ENCODE measurements at regions not wholly inside any gene's neighbourhood (a gene's known extent, or its start where the extent isn't known, plus 50 kb on each side); places are given as distances from the start of the nearest gene placed in this dataset.

- H3K4me1 ChIP-seq (ENCODE audit: control insufficient read depth in 1 of 2, extremely low read depth in 1 of 2, insufficient read depth in 2 of 2, low read length in 2 of 2), result no peaks in the 10 kb centered on the region
- Mint-ChIP-seq H3K36me3 (no peaks in the 10 kb centered on the region), H3K27me3 (no peaks in the 10 kb centered on the region), H3K9me3 (peaks cover 0 to 17% (median 4%) of the 10 kb centered on the region in 3 donors), H3K4me3 (no peak overlapping the region), H3K4me1 (no peaks in the 10 kb centered on the region), H3K27ac (no peak overlapping the region)
- WGBS (ENCODE audit: insufficient coverage), result 36% methylated on average over 2 of the region's 6 CpGs
- H3K9me3 ChIP-seq, result no peaks in the 10 kb centered on the region
- ChIA-PET CTCF (no interaction called here), POLR2A (no interaction called here)
- H3K27me3 ChIP-seq (replicated peaks in 1 of 2; ENCODE audit: control insufficient read depth in 2 of 2, extremely low read depth in 1 of 2, insufficient read depth in 2 of 2, low read length in 1 of 2), result no peaks in the 10 kb centered on the region
- H3K27ac ChIP-seq (ENCODE audit: low read length), result no peak overlapping the region
- H3K4me3 ChIP-seq (ENCODE audit: control insufficient read depth in 1 of 2, extremely low read depth in 1 of 2, low read length in 1 of 2), result no peak overlapping the region
- ATAC-seq (replicated peaks in 1 of 4) (no peak), DNase-seq (no peak)
- H3K36me3 ChIP-seq (ENCODE audit: control insufficient read depth in 2 of 2, extremely low read depth in 1 of 2, insufficient read depth in 1 of 2, low read length in 1 of 2), result no peaks in the 10 kb centered on the region
These were observed 406.8 kb upstream of the ZNF608 start for GRCh38 chr5:125153231-125153630.

GRCh38 chr5:125154301-125155110 lies 408.1 kb upstream of the ZNF608 start:
- H3K27ac Mint-ChIP-seq, result no peak overlapping the region
- H3K36me3 ChIP-seq (ENCODE audit: control insufficient read depth in 2 of 2, extremely low read depth in 1 of 2, insufficient read depth in 1 of 2, low read length in 1 of 2), result no peaks in the 10 kb centered on the region
- H3K4me1 Mint-ChIP-seq, result no peaks in the 10 kb centered on the region
- H3K4me3 ChIP-seq (ENCODE audit: control insufficient read depth in 1 of 2, extremely low read depth in 1 of 2, low read length in 1 of 2), result no peak overlapping the region
- H3K4me3 Mint-ChIP-seq, result no peak overlapping the region
- H3K9me3 Mint-ChIP-seq, result peaks cover 0 to 13% (median 4%) of the 10 kb centered on the region in 3 donors
- CTCF ChIA-PET, result no interaction called here
- DNase-seq (no peak), ATAC-seq (replicated peaks in 1 of 4) (no peak)
- H3K27me3 Mint-ChIP-seq, result no peaks in the 10 kb centered on the region
- POLR2A ChIA-PET, result no interaction called here
- no peaks in the 10 kb centered on the region for H3K9me3 ChIP-seq
- WGBS (ENCODE audit: insufficient coverage), result 0% methylated on average over 1 of the region's 1 CpG
- H3K36me3 Mint-ChIP-seq, result no peaks in the 10 kb centered on the region
- no peak overlapping the region for H3K27ac ChIP-seq (ENCODE audit: low read length)
- H3K4me1 ChIP-seq (ENCODE audit: control insufficient read depth in 1 of 2, extremely low read depth in 1 of 2, insufficient read depth in 2 of 2, low read length in 2 of 2), result no peaks in the 10 kb centered on the region
- H3K27me3 ChIP-seq (replicated peaks in 1 of 2; ENCODE audit: control insufficient read depth in 2 of 2, extremely low read depth in 1 of 2, insufficient read depth in 2 of 2, low read length in 1 of 2), result no peaks in the 10 kb centered on the region

GRCh38 chr5:125160787-125161502 lies 414.5 kb upstream of the ZNF608 start:
- ATAC-seq (replicated peaks in 1 of 4) (no peak), DNase-seq (peak in 1 of 35 experiments; percentile 0)
- Histone ChIP-seq H3K27me3 (replicated peaks in 1 of 2; ENCODE audit: control insufficient read depth in 2 of 2, extremely low read depth in 1 of 2, insufficient read depth in 2 of 2, low read length in 1 of 2) (peaks cover 0 to 10% of the 10 kb centered on the region in 2 experiments), H3K4me3 (ENCODE audit: control insufficient read depth in 1 of 2, extremely low read depth in 1 of 2, low read length in 1 of 2) (no peak overlapping the region), H3K36me3 (ENCODE audit: control insufficient read depth in 2 of 2, extremely low read depth in 1 of 2, insufficient read depth in 1 of 2, low read length in 1 of 2) (no peaks in the 10 kb centered on the region), H3K4me1 (ENCODE audit: control insufficient read depth in 1 of 2, extremely low read depth in 1 of 2, insufficient read depth in 2 of 2, low read length in 2 of 2) (no peaks in the 10 kb centered on the region), H3K27ac (ENCODE audit: low read length) (no peak overlapping the region), H3K9me3 (no peaks in the 10 kb centered on the region)
- ChIA-PET POLR2A (no interaction called here), CTCF (no interaction called here)
- Mint-ChIP-seq H3K27ac (no peak overlapping the region), H3K36me3 (no peaks in the 10 kb centered on the region), H3K4me1 (no peaks in the 10 kb centered on the region), H3K4me3 (no peak overlapping the region), H3K27me3 (no peaks in the 10 kb centered on the region), H3K9me3 (peaks cover 11 to 20% (median 16%) of the 10 kb centered on the region in 3 donors)
- 90% methylated on average over 7 of the region's 10 CpGs for WGBS (ENCODE audit: insufficient coverage)

GRCh38 chr5:125162714-125163113 lies 416.3 kb upstream of the ZNF608 start:
- H3K27ac ChIP-seq (ENCODE audit: low read length), result no peak overlapping the region
- no peak overlapping the region for H3K4me3 ChIP-seq (ENCODE audit: control insufficient read depth in 1 of 2, extremely low read depth in 1 of 2, low read length in 1 of 2)
- Mint-ChIP-seq H3K4me3 (no peak overlapping the region), H3K9me3 (peaks cover 15 to 27% (median 20%) of the 10 kb centered on the region in 3 donors), H3K27me3 (no peaks in the 10 kb centered on the region), H3K27ac (no peak overlapping the region), H3K36me3 (no peaks in the 10 kb centered on the region), H3K4me1 (no peaks in the 10 kb centered on the region)
- no CpG with 5 or more reads among the region's 1 CpG for WGBS (ENCODE audit: insufficient coverage)
- no peaks in the 10 kb centered on the region for H3K36me3 ChIP-seq (ENCODE audit: control insufficient read depth in 2 of 2, extremely low read depth in 1 of 2, insufficient read depth in 1 of 2, low read length in 1 of 2)
- no peaks in the 10 kb centered on the region for H3K9me3 ChIP-seq
- ChIA-PET CTCF (no interaction called here), POLR2A (no interaction called here)
- H3K4me1 ChIP-seq (ENCODE audit: control insufficient read depth in 1 of 2, extremely low read depth in 1 of 2, insufficient read depth in 2 of 2, low read length in 2 of 2), result no peaks in the 10 kb centered on the region
- ATAC-seq (replicated peaks in 1 of 4) (no peak), DNase-seq (no peak)
- H3K27me3 ChIP-seq (replicated peaks in 1 of 2; ENCODE audit: control insufficient read depth in 2 of 2, extremely low read depth in 1 of 2, insufficient read depth in 2 of 2, low read length in 1 of 2), result peaks cover 0 to 10% of the 10 kb centered on the region in 2 experiments

- no peaks in the 10 kb centered on the region for H3K4me1 Mint-ChIP-seq
- no peaks in the 10 kb centered on the region for H3K27me3 Mint-ChIP-seq
- ATAC-seq (replicated peaks in 1 of 4) (no peak), DNase-seq (no peak)
- H3K36me3 Mint-ChIP-seq, result no peaks in the 10 kb centered on the region
- Histone ChIP-seq H3K27me3 (replicated peaks in 1 of 2; ENCODE audit: control insufficient read depth in 2 of 2, extremely low read depth in 1 of 2, insufficient read depth in 2 of 2, low read length in 1 of 2) (no peaks in the 10 kb centered on the region), H3K27ac (ENCODE audit: low read length) (no peak overlapping the region), H3K4me3 (ENCODE audit: control insufficient read depth in 1 of 2, extremely low read depth in 1 of 2, low read length in 1 of 2) (no peak overlapping the region), H3K4me1 (ENCODE audit: control insufficient read depth in 1 of 2, extremely low read depth in 1 of 2, insufficient read depth in 2 of 2, low read length in 2 of 2) (no peaks in the 10 kb centered on the region), H3K9me3 (no peaks in the 10 kb centered on the region), H3K36me3 (ENCODE audit: control insufficient read depth in 2 of 2, extremely low read depth in 1 of 2, insufficient read depth in 1 of 2, low read length in 1 of 2) (no peaks in the 10 kb centered on the region)
- POLR2A ChIA-PET, result no interaction called here
- peaks cover 0 to 19% (median 10%) of the 10 kb centered on the region in 3 donors for H3K9me3 Mint-ChIP-seq
- H3K4me3 Mint-ChIP-seq, result no peak overlapping the region
- WGBS (ENCODE audit: insufficient coverage), result no CpG with 5 or more reads among the region's 1 CpG
- CTCF ChIA-PET, result no interaction called here
- no peak overlapping the region for H3K27ac Mint-ChIP-seq
These were observed 423.0 kb upstream of the ZNF608 start for GRCh38 chr5:125169396-125169795.

GRCh38 chr5:125171641-125172040 lies 425.2 kb upstream of the ZNF608 start:
- H3K9me3 ChIP-seq, result no peaks in the 10 kb centered on the region
- H3K36me3 Mint-ChIP-seq, result no peaks in the 10 kb centered on the region
- WGBS (ENCODE audit: insufficient coverage), result 71% methylated on average over 1 of the region's 1 CpG
- no peaks in the 10 kb centered on the region for H3K27me3 ChIP-seq (replicated peaks in 1 of 2; ENCODE audit: control insufficient read depth in 2 of 2, extremely low read depth in 1 of 2, insufficient read depth in 2 of 2, low read length in 1 of 2)
- H3K27ac ChIP-seq (ENCODE audit: low read length), result no peak overlapping the region
- ChIA-PET POLR2A (no interaction called here), CTCF (no interaction called here)
- no peak overlapping the region for H3K4me3 ChIP-seq (ENCODE audit: control insufficient read depth in 1 of 2, extremely low read depth in 1 of 2, low read length in 1 of 2)
- no peak overlapping the region for H3K27ac Mint-ChIP-seq
- H3K4me3 Mint-ChIP-seq, result no peak overlapping the region
- DNase-seq (no peak), ATAC-seq (replicated peaks in 1 of 4) (no peak)
- H3K4me1 ChIP-seq (ENCODE audit: control insufficient read depth in 1 of 2, extremely low read depth in 1 of 2, insufficient read depth in 2 of 2, low read length in 2 of 2), result no peaks in the 10 kb centered on the region
- no peaks in the 10 kb centered on the region for H3K27me3 Mint-ChIP-seq
- peaks cover 0 to 20% (median 5%) of the 10 kb centered on the region in 3 donors for H3K9me3 Mint-ChIP-seq
- no peaks in the 10 kb centered on the region for H3K36me3 ChIP-seq (ENCODE audit: control insufficient read depth in 2 of 2, extremely low read depth in 1 of 2, insufficient read depth in 1 of 2, low read length in 1 of 2)
- no peaks in the 10 kb centered on the region for H3K4me1 Mint-ChIP-seq

All from T-cell (primary cell).